Left ventricle myocardium inferior (tissue), 1 donor: ENCODE measurements at regions not wholly inside any gene's neighbourhood (a gene's known extent, or its start where the extent isn't known, plus 50 kb on each side); places are given as distances from the start of the nearest gene placed in this dataset.
A peak's percentile ranks its signal among the peaks of the same experiment; 100 is the strongest.

Experiments
- DNase-seq: peaks from one replicate; pipeline ENCODE4 v3.0.0-alpha.2; 2020
- H3K27ac ChIP-seq: fragments of 200-600 bp; replicated peaks from 2 replicates; pipeline ENCODE4 v1.8.0; 2021
- H3K27me3 ChIP-seq: fragments of 200-600 bp; 2 replicates; pipeline ENCODE4 v1.8.0; 2021; ENCODE audit warnings: low read depth
- H3K36me3 ChIP-seq: fragments of 200-600 bp; 2 replicates; pipeline ENCODE4 v1.8.0; 2021
- H3K4me1 ChIP-seq: fragments of 200-600 bp; 2 replicates; pipeline ENCODE4 v1.8.0; 2021
- H3K4me3 ChIP-seq: fragments of 200-600 bp; 2 replicates; pipeline ENCODE4 v1.8.0; 2021; ENCODE audit warnings: mild to moderate bottlenecking, moderate library complexity
- H3K9me3 ChIP-seq: fragments of 200-600 bp; replicated peaks from 2 replicates; pipeline ENCODE4 v1.8.0; 2021
- CTCF ChIP-seq: fragments of 200-600 bp; IDR thresholded peaks from 2 replicates; pipeline ENCODE4 v1.8.0; 2021; ENCODE audit warnings: antibody characterized with exemption, mild to moderate bottlenecking, borderline replicate concordance
- intact Hi-C: fragments of 100-400 bp; cut with micrococcal nuclease; formaldehyde crosslinking; loops from one replicate; pipeline ENCODE4 v1.11.0; 2022
- donor health status: DM: no; HTN: yes; CAD: no; lungs with severe emphysema.

GRCh38 chr5:172530878-172531703 is 76.8 kb upstream of the SH3PXD2B start:
- Histone ChIP-seq H3K4me1 (peaks cover 61% of the 10 kb centered on the region), H3K9me3 (no peaks in the 10 kb centered on the region), H3K27ac (peak overlapping the region; percentile 75), H3K4me3 (no peak overlapping the region), H3K27me3 (no peaks in the 10 kb centered on the region), H3K36me3 (no peaks in the 10 kb centered on the region)
- no peak for TF ChIP-seq CTCF
- intact Hi-C loops = no loop called here
- no peak for DNase-seq

GRCh38 chr5:172530406-172530805 is 76.1 kb upstream of the SH3PXD2B start:
- peaks cover 61% of the 10 kb centered on the region for H3K4me1 ChIP-seq
- no peak overlapping the region for H3K4me3 ChIP-seq
- H3K27ac ChIP-seq = peak overlapping the region; percentile 75
- H3K36me3 ChIP-seq = no peaks in the 10 kb centered on the region
- no peak for TF ChIP-seq CTCF
- H3K27me3 ChIP-seq = no peaks in the 10 kb centered on the region
- no peak for DNase-seq
- intact Hi-C loops = no loop called here
- no peaks in the 10 kb centered on the region for H3K9me3 ChIP-seq

- Histone ChIP-seq H3K4me1 (peaks cover 59% of the 10 kb centered on the region), H3K36me3 (no peaks in the 10 kb centered on the region), H3K4me3 (no peak overlapping the region), H3K9me3 (no peaks in the 10 kb centered on the region), H3K27me3 (no peaks in the 10 kb centered on the region), H3K27ac (peak overlapping the region; percentile 75)
- no peak for DNase-seq
- intact Hi-C loops = no loop called here
- TF ChIP-seq CTCF = no peak
These were observed 75.6 kb upstream of the SH3PXD2B start for GRCh38 chr5:172529896-172530295.

DNA sequence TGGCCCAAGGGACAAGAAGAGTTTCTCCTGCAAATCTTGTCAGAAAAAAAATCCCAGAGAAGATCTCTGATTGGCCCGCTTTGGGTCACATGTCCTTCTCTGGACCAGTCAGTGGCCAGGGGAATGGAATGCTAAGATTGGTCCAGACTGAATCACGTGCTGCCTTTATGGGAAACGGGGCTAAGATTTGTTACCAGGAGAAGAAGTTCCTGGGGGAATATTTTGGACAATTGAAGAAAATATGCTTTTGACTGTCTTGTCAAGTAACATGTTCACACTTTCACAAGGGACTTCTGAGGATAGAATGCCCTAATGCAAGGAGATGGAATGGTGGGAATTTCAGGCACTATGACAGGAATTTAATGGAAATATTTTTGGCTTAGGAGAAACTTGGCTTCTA is 74.1 kb upstream of the SH3PXD2B start:
- no peak for DNase-seq
- intact Hi-C loops = no loop called here
- TF ChIP-seq CTCF = no peak
- Histone ChIP-seq H3K36me3 (no peaks in the 10 kb centered on the region), H3K27me3 (no peaks in the 10 kb centered on the region), H3K4me1 (peaks cover 44% of the 10 kb centered on the region), H3K4me3 (no peak overlapping the region), H3K9me3 (no peaks in the 10 kb centered on the region), H3K27ac (peak overlapping the region; percentile 75)

GRCh38 chr5:172527559-172527958 is 73.2 kb upstream of the SH3PXD2B start:
- H3K9me3 ChIP-seq = no peaks in the 10 kb centered on the region
- DNase-seq = no peak
- peak overlapping the region; percentile 75 for H3K27ac ChIP-seq
- no peak for TF ChIP-seq CTCF
- H3K27me3 ChIP-seq = no peaks in the 10 kb centered on the region
- H3K36me3 ChIP-seq = no peaks in the 10 kb centered on the region
- H3K4me1 ChIP-seq = peaks cover 36% of the 10 kb centered on the region
- H3K4me3 ChIP-seq = no peak overlapping the region
- intact Hi-C loops = no loop called here
